ENCODE measurements at regions not wholly inside any gene's neighbourhood (a gene's known extent, or its start where the extent isn't known, plus 50 kb on each side); places are given as distances from the start of the nearest gene placed in this dataset.

DNA sequence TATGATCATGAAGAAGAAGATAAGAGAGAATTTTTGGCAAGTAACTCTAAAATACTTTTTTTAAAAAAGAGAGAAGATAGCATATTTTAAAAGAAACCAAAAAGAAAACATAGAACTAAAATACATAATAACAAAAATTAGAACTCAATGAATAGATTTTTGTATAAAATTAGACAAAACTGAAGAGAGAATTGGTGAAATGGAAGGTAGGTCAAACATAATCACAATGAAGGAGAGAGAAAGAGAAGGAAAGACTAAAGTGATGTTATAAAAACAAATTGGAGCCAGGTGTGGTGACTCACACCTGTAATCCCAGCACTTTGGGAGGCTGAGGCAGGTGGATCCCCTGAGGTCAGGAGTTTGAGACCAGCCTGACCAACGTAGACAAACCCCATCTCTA is 211.5 kb downstream of the AXIN2 start:
- intact Hi-C loops (cut with DNase I), result no loop called here
- H3K9me3 ChIP-seq (ENCODE audit: control insufficient read depth in 2 of 3, insufficient read depth in 1 of 3, low read length in 3 of 3), result peaks cover 0 to 12% (median 2%) of the 10 kb centered on the region in 3 donors
- no peaks in the 10 kb centered on the region for H3K4me1 ChIP-seq (ENCODE audit: control insufficient read depth in 2 of 3, insufficient read depth in 2 of 3, low read depth in 1 of 3, low read length in 3 of 3)
- no peak overlapping the region for H3K4me3 ChIP-seq (ENCODE audit: low read length in 3 of 3)
- no peak overlapping the region for H3K9ac ChIP-seq (ENCODE audit: low read length in 3 of 3)
- no peak overlapping the region for H3K27ac ChIP-seq (ENCODE audit: low read depth in 2 of 2, low read length in 2 of 2)
- no peaks in the 10 kb centered on the region for H3K36me3 ChIP-seq (ENCODE audit: control insufficient read depth in 2 of 3, insufficient read depth in 3 of 3, low read length in 3 of 3)
- TF ChIP-seq CTCF (IDR thresholded peaks at IDR 0.05; ENCODE audit: borderline replicate concordance, extremely low read depth, insufficient read depth), result no peak
- no peak for DNase-seq
- no peak for FAIRE-seq
- no peaks in the 10 kb centered on the region for H3K27me3 ChIP-seq (ENCODE audit: control insufficient read depth, insufficient read depth, low read length)

- DNase-seq (no peak), FAIRE-seq (no peak)
- no peaks in the 10 kb centered on the region for H3K4me1 ChIP-seq (ENCODE audit: control insufficient read depth in 2 of 3, insufficient read depth in 2 of 3, low read depth in 1 of 3, low read length in 3 of 3)
- H3K4me3 ChIP-seq (ENCODE audit: low read length in 3 of 3), result no peak overlapping the region
- H3K27me3 ChIP-seq (ENCODE audit: control insufficient read depth, insufficient read depth, low read length), result no peaks in the 10 kb centered on the region
- no peaks in the 10 kb centered on the region for H3K36me3 ChIP-seq (ENCODE audit: control insufficient read depth in 2 of 3, insufficient read depth in 3 of 3, low read length in 3 of 3)
- H3K9ac ChIP-seq (ENCODE audit: low read length in 3 of 3), result no peak overlapping the region
- H3K9me3 ChIP-seq (ENCODE audit: control insufficient read depth in 2 of 3, insufficient read depth in 1 of 3, low read length in 3 of 3), result peaks cover 0 to 12% (median 2%) of the 10 kb centered on the region in 3 donors
- no peak overlapping the region for H3K27ac ChIP-seq (ENCODE audit: low read depth in 2 of 2, low read length in 2 of 2)
- intact Hi-C loops (cut with DNase I), result no loop called here
- TF ChIP-seq CTCF (IDR thresholded peaks at IDR 0.05; ENCODE audit: borderline replicate concordance, extremely low read depth, insufficient read depth), result no peak
These were observed 209.0 kb downstream of the RGS9 start for GRCh38 chr17:65346166-65346565.

GRCh38 chr17:65345261-65346005 is 208.3 kb downstream of the RGS9 start:
- DNase-seq (no peak), FAIRE-seq (no peak)
- peaks cover 0 to 12% (median 2%) of the 10 kb centered on the region in 3 donors for H3K9me3 ChIP-seq (ENCODE audit: control insufficient read depth in 2 of 3, insufficient read depth in 1 of 3, low read length in 3 of 3)
- no peaks in the 10 kb centered on the region for H3K27me3 ChIP-seq (ENCODE audit: control insufficient read depth, insufficient read depth, low read length)
- H3K27ac ChIP-seq (ENCODE audit: low read depth in 2 of 2, low read length in 2 of 2), result no peak overlapping the region
- no peaks in the 10 kb centered on the region for H3K36me3 ChIP-seq (ENCODE audit: control insufficient read depth in 2 of 3, insufficient read depth in 3 of 3, low read length in 3 of 3)
- intact Hi-C loops (cut with DNase I), result no loop called here
- TF ChIP-seq CTCF (IDR thresholded peaks at IDR 0.05; ENCODE audit: borderline replicate concordance, extremely low read depth, insufficient read depth), result no peak
- H3K9ac ChIP-seq (ENCODE audit: low read length in 3 of 3), result no peak overlapping the region
- H3K4me3 ChIP-seq (ENCODE audit: low read length in 3 of 3), result no peak overlapping the region
- H3K4me1 ChIP-seq (ENCODE audit: control insufficient read depth in 2 of 3, insufficient read depth in 2 of 3, low read depth in 1 of 3, low read length in 3 of 3), result no peaks in the 10 kb centered on the region
